GM23248 (cell line): ENCODE measurements at regions not wholly inside any gene's neighbourhood (a gene's known extent, or its start where the extent isn't known, plus 50 kb on each side); places are given as distances from the start of the nearest gene placed in this dataset.

Source experiments
- DNase-seq: peaks from one replicate; pipeline ENCODE4 v3.0.0-alpha.2; 2015
- H2AFZ ChIP-seq: fragments of 200-600 bp; sonication (generic); 2 replicates; pipeline ENCODE4 v1.6.1; 2016; ENCODE audit warnings: antibody characterized with exemption
- H3F3A ChIP-seq: fragments of 200-600 bp; sonication (generic); 2 replicates; pipeline ENCODE4 v1.6.1; 2016; ENCODE audit warnings: mild to moderate bottlenecking, antibody characterized with exemption, mixed run types; ENCODE audit not compliant: insufficient read depth
- H3K27ac ChIP-seq: fragments of 200-600 bp; sonication (generic); 2 replicates; pipeline ENCODE4 v1.5.1; 2016; ENCODE audit warnings: mild to moderate bottlenecking
- H3K27me3 ChIP-seq: fragments of 200-600 bp; sonication (generic); replicated peaks from 2 replicates; pipeline ENCODE4 v1.6.1; 2016; ENCODE audit warnings: mild to moderate bottlenecking; ENCODE audit not compliant: insufficient read depth
- H3K36me3 ChIP-seq: fragments of 200-600 bp; sonication (generic); 2 replicates; pipeline ENCODE4 v1.6.1; 2016; ENCODE audit warnings: low read depth, mild to moderate bottlenecking
- H3K4me1 ChIP-seq: fragments of 200-600 bp; sonication (generic); 2 replicates; pipeline ENCODE4 v1.6.1; 2016; ENCODE audit warnings: mild to moderate bottlenecking; ENCODE audit not compliant: insufficient read depth
- H3K4me2 ChIP-seq: fragments of 200-600 bp; sonication (generic); one replicate; pipeline ENCODE4 v1.6.1; 2016; ENCODE audit warnings: mild to moderate bottlenecking; ENCODE audit not compliant: unreplicated experiment
- H3K4me3 ChIP-seq: fragments of 200-600 bp; sonication (generic); 2 replicates; pipeline ENCODE4 v1.5.1; 2016; ENCODE audit warnings: mild to moderate bottlenecking
- H3K79me2 ChIP-seq: fragments of 200-600 bp; sonication (generic); 2 replicates; pipeline ENCODE4 v1.6.1; 2016; ENCODE audit warnings: mild to moderate bottlenecking; ENCODE audit not compliant: insufficient read depth
- H3K9ac ChIP-seq: fragments of 200-600 bp; sonication (generic); 2 replicates; pipeline ENCODE4 v1.6.1; 2016; ENCODE audit warnings: mild to moderate bottlenecking
- H3K9me2 ChIP-seq: fragments of 200-600 bp; sonication (generic); 2 replicates; pipeline ENCODE4 v1.6.1; 2016; ENCODE audit warnings: mixed run types, mild to moderate bottlenecking, moderate library complexity; ENCODE audit not compliant: insufficient read depth
- H3K9me3 ChIP-seq: fragments of 200-600 bp; sonication (generic); one replicate; pipeline ENCODE4 v1.6.1; 2017; ENCODE audit warnings: low read depth
- H4K20me1 ChIP-seq: fragments of 200-600 bp; sonication (generic); 2 replicates; pipeline ENCODE4 v1.6.0; 2016; ENCODE audit not compliant: insufficient read depth
- EZH2 ChIP-seq: fragments of 200-600 bp; sonication (generic); IDR thresholded peaks from 2 replicates; pipeline ENCODE4 v1.6.1; 2018; ENCODE audit warnings: antibody characterized with exemption, mild to moderate bottlenecking; ENCODE audit not compliant: insufficient read depth, poor library complexity, severe bottlenecking
- EZH2phosphoT487 ChIP-seq: fragments of 200-600 bp; sonication (generic); IDR thresholded peaks from 2 replicates; pipeline ENCODE4 v1.6.1; 2018; ENCODE audit warnings: antibody characterized with exemption, moderate library complexity, mild to moderate bottlenecking, low read depth; ENCODE audit not compliant: insufficient read depth
- WGBS, 2 experiments: methylation state at CpG; one replicate each; pipeline ENCODE4 v1.1.6; 2015 to 2017; ENCODE audit warnings: low lambda C conversion rate in 2 of 2, low coverage in 1 of 2; ENCODE audit errors: missing lambda C conversion rate in 2 of 2; 5-methylcytosine and 5-hydroxymethylcytosine counted together
- in situ Hi-C: fragments of 300-500 bp; cut with MboI; formaldehyde crosslinking; loops from 2 replicates; pipeline ENCODE4 v1.15.0; 2020

DNA sequence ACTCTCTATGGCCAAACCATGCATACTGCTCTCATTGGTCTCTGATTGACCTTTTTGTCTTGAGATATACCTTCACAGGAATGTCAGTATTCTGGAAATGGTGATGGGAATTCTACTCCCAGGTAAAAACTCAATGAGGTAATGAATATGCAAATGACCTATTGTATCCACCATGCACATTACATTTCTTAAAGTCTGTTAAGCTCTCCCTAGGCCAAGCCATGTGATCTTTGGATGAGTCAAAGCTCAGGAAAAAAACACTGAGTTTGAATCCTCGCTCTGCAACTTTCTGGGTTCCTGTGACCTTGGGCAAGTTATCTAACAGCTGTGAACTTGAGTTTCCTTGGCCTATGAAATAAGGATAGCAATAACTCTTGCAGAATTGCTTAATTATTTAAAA is 175.4 kb downstream of the PPP1R2C start:
- WGBS, 2 experiments: 44 to 70% methylated on average over 1 of the region's 1 CpG
- no peak for TF ChIP-seq EZH2
- no peak for TF ChIP-seq EZH2phosphoT487
- Histone ChIP-seq H3K36me3 (no peaks in the 10 kb centered on the region), H3K27ac (no peak overlapping the region), H3K4me3 (no peak overlapping the region), H4K20me1 (no peaks in the 10 kb centered on the region), H2AFZ (no peak overlapping the region), H3F3A (no peaks in the 10 kb centered on the region), H3K9me3 (no peaks in the 10 kb centered on the region), H3K27me3 (no peaks in the 10 kb centered on the region), H3K4me1 (no peaks in the 10 kb centered on the region), H3K9ac (no peak overlapping the region), H3K9me2 (no peaks in the 10 kb centered on the region), H3K79me2 (no peaks in the 10 kb centered on the region), H3K4me2 (no peak overlapping the region)
- in situ Hi-C loops: no loop called here
- DNase-seq: no peak

DNA sequence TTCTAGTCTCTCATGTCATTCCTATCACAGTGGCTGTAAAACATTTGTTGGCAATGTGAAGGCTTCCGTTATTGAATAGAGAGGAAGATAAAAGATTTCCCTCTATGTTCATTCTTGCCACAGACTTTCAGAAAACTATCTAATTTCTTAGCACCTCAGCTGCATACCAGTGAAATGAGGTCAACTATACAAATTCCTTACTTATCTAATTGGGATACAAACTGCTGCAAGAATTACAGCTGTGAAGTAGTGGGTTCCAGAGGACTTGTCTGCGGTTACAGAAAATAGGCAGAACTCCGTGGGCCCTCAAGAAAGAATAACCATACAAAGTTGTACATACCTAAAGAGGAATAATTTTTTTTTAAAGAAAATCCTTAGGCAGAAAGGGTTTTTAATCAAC is 175.8 kb downstream of the PPP1R2C start:
- Histone ChIP-seq H3F3A (no peaks in the 10 kb centered on the region), H3K4me1 (no peaks in the 10 kb centered on the region), H3K36me3 (no peaks in the 10 kb centered on the region), H4K20me1 (no peaks in the 10 kb centered on the region), H3K27ac (no peak overlapping the region), H3K9me3 (no peaks in the 10 kb centered on the region), H3K9me2 (no peaks in the 10 kb centered on the region), H3K9ac (no peak overlapping the region), H3K4me2 (no peak overlapping the region), H3K27me3 (no peaks in the 10 kb centered on the region), H3K4me3 (no peak overlapping the region), H3K79me2 (no peaks in the 10 kb centered on the region), H2AFZ (no peak overlapping the region)
- TF ChIP-seq EZH2: no peak
- in situ Hi-C loops: no loop called here
- WGBS, 2 experiments: 61 to 71% methylated on average over 2 to 3 of the region's 3 CpGs
- no peak for DNase-seq

DNA sequence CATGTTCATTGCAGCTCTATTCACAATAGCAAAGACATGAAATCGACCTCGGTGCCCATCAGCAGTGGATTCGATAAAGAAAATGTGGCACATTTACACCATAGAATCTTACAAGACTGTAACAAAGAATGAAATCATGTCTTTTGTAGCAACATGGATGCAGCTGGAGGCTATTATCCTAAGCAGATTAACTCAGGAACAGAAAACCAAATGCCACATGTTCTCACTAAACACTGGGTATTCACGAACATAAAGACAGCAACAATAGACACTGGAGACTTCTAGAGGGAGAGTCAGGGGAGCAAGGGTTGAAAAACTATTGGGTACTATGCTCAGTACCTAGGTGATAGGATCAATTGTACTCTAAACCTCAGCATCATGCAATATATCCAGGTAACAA is 180.5 kb downstream of the PPP1R2C start:
- no peaks in the 10 kb centered on the region for H3K9me2 ChIP-seq
- in situ Hi-C loops: no loop called here
- H3K27ac ChIP-seq: no peak overlapping the region
- H3K4me2 ChIP-seq: no peak overlapping the region
- no peak for TF ChIP-seq EZH2phosphoT487
- H3K4me1 ChIP-seq: no peaks in the 10 kb centered on the region
- no peak overlapping the region for H2AFZ ChIP-seq
- no peaks in the 10 kb centered on the region for H4K20me1 ChIP-seq
- WGBS, 2 experiments: 0 to 2% methylated on average over 4 of the region's 4 CpGs
- H3K9me3 ChIP-seq: no peaks in the 10 kb centered on the region
- no peaks in the 10 kb centered on the region for H3K79me2 ChIP-seq
- no peak for DNase-seq
- H3K4me3 ChIP-seq: no peak overlapping the region
- H3K36me3 ChIP-seq: no peaks in the 10 kb centered on the region
- H3K27me3 ChIP-seq: no peaks in the 10 kb centered on the region
- no peak overlapping the region for H3K9ac ChIP-seq
- H3F3A ChIP-seq: no peaks in the 10 kb centered on the region

DNA sequence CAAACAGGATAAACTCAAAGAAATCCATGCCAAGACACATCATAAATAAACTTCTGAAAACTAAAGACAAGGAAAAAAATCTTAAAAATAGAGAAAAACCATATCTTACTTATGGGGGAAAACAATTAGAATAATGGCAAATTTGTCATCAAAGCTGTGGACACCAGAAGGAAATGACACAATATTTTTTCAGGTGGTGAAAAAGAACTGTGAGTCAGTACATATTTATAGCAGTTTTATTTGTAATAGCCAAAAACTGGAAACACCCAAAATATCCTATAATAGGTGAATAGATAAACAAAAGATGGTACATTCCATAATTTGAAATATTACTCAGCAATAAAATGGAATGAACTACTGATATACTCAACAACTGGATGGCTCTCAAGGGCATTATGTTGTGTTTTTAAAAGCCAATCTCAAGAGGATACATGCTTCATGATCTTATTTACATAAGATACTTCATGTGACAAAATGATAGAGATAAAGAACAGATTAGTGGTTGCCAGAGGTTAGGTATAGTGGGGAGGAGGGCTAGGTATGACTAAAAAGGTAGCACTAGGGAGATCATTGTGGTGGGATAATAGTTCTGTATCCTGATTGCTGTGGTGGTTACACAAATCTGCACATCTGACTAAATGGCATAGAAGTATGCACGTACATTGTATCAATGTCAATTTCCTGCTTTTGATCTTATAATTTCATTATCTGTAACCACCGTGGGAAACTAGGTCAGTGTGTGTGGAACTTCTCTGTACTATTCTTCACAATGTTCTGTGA is 191.9 kb downstream of the PPP1R2C start:
- DNase-seq: no peak
- H3K4me1 ChIP-seq: no peaks in the 10 kb centered on the region
- no peaks in the 10 kb centered on the region for H3K27me3 ChIP-seq
- no peak overlapping the region for H3K4me2 ChIP-seq
- WGBS, 2 experiments: 22 to 27% methylated on average over 2 of the region's 2 CpGs
- no peaks in the 10 kb centered on the region for H3F3A ChIP-seq
- no peaks in the 10 kb centered on the region for H3K36me3 ChIP-seq
- no peaks in the 10 kb centered on the region for H4K20me1 ChIP-seq
- no peak overlapping the region for H3K27ac ChIP-seq
- in situ Hi-C loops: no loop called here
- H2AFZ ChIP-seq: no peak overlapping the region
- no peaks in the 10 kb centered on the region for H3K79me2 ChIP-seq
- no peak overlapping the region for H3K9ac ChIP-seq
- no peaks in the 10 kb centered on the region for H3K9me2 ChIP-seq
- no peak overlapping the region for H3K4me3 ChIP-seq
- TF ChIP-seq EZH2phosphoT487: no peak
- no peak for TF ChIP-seq EZH2
- no peaks in the 10 kb centered on the region for H3K9me3 ChIP-seq
